ENCODE measurements at regions not wholly inside any gene's neighbourhood (a gene's known extent, or its start where the extent isn't known, plus 50 kb on each side); places are given as distances from the start of the nearest gene placed in this dataset.

- Histone ChIP-seq H3K79me2 (peaks cover 10% of the 10 kb centered on the region), H3K9ac (no peak overlapping the region), H3K36me3 (ENCODE audit: control insufficient read depth, insufficient read depth, low read length) (no peaks in the 10 kb centered on the region), H3K9me3 (ENCODE audit: control insufficient read depth, low read length) (no peaks in the 10 kb centered on the region), H2AFZ (peak overlapping the region; percentile 29), H3K4me2 (ENCODE audit: low read length) (no peak overlapping the region), H3K4me1 (peaks cover 9% of the 10 kb centered on the region), H3K4me3 (ENCODE audit: low read depth, low read length) (no peak overlapping the region), H3K27me3 (ENCODE audit: control insufficient read depth, insufficient read depth, low read length) (no peaks in the 10 kb centered on the region), H3K27ac (peak overlapping the region; percentile 34)
- TF ChIP-seq CTCF (IDR thresholded peaks at IDR 0.05) = no peak
These were observed 183.3 kb upstream of the ROPN1 start for GRCh38 chr3:124174910-124175874.

GRCh38 chr3:124177071-124177470 lies 185.1 kb upstream of the ROPN1 start:
- no peak overlapping the region for H3K4me2 ChIP-seq (ENCODE audit: low read length)
- no peak overlapping the region for H2AFZ ChIP-seq
- no peaks in the 10 kb centered on the region for H3K27me3 ChIP-seq (ENCODE audit: control insufficient read depth, insufficient read depth, low read length)
- H3K9ac ChIP-seq = no peak overlapping the region
- no peaks in the 10 kb centered on the region for H3K9me3 ChIP-seq (ENCODE audit: control insufficient read depth, low read length)
- peaks cover 16% of the 10 kb centered on the region for H3K79me2 ChIP-seq
- H3K4me1 ChIP-seq = peaks cover 9% of the 10 kb centered on the region
- H3K36me3 ChIP-seq (ENCODE audit: control insufficient read depth, insufficient read depth, low read length) = no peaks in the 10 kb centered on the region
- no peak overlapping the region for H3K4me3 ChIP-seq (ENCODE audit: low read depth, low read length)
- no peak for TF ChIP-seq CTCF (IDR thresholded peaks at IDR 0.05)
- H3K27ac ChIP-seq = no peak overlapping the region

GRCh38 chr3:124178531-124178930 lies 186.6 kb upstream of the ROPN1 start:
- Histone ChIP-seq H3K4me1 (peaks cover 9% of the 10 kb centered on the region), H2AFZ (no peak overlapping the region), H3K9ac (no peak overlapping the region), H3K27me3 (ENCODE audit: control insufficient read depth, insufficient read depth, low read length) (no peaks in the 10 kb centered on the region), H3K79me2 (peaks cover 21% of the 10 kb centered on the region), H3K27ac (no peak overlapping the region), H3K9me3 (ENCODE audit: control insufficient read depth, low read length) (no peaks in the 10 kb centered on the region), H3K4me2 (ENCODE audit: low read length) (no peak overlapping the region), H3K4me3 (ENCODE audit: low read depth, low read length) (no peak overlapping the region), H3K36me3 (ENCODE audit: control insufficient read depth, insufficient read depth, low read length) (no peaks in the 10 kb centered on the region)
- no peak for TF ChIP-seq CTCF (IDR thresholded peaks at IDR 0.05)

GRCh38 chr3:124200407-124200806 lies 208.5 kb upstream of the ROPN1 start:
- Histone ChIP-seq H3K27me3 (ENCODE audit: control insufficient read depth, insufficient read depth, low read length) (no peaks in the 10 kb centered on the region), H3K9ac (no peak overlapping the region), H3K4me3 (ENCODE audit: low read depth, low read length) (no peak overlapping the region), H3K27ac (no peak overlapping the region), H3K79me2 (peaks cover 14% of the 10 kb centered on the region), H3K36me3 (ENCODE audit: control insufficient read depth, insufficient read depth, low read length) (no peaks in the 10 kb centered on the region), H3K4me1 (peaks cover 4% of the 10 kb centered on the region), H3K9me3 (ENCODE audit: control insufficient read depth, low read length) (no peaks in the 10 kb centered on the region), H3K4me2 (ENCODE audit: low read length) (no peak overlapping the region), H2AFZ (no peak overlapping the region)
- TF ChIP-seq CTCF (IDR thresholded peaks at IDR 0.05) = no peak

All from parathyroid adenoma (tissue), 2 donors.